D721Med (cell line): ENCODE measurements at regions not wholly inside any gene's neighbourhood (a gene's known extent, or its start where the extent isn't known, plus 50 kb on each side); places are given as distances from the start of the nearest gene placed in this dataset.
"Not testable (repeated sequence)": the region's sequence is repeated elsewhere in the genome, so short reads cannot be mapped to it uniquely, and the experiment has no call there.

Experiments used
- DNase-seq: peaks from one replicate; pipeline ENCODE4 v3.0.0; 2011; ENCODE audit warnings: low spot score; ENCODE audit not compliant: insufficient read length
- FAIRE-seq: peaks from 2 replicates; lab custom pipeline; 2011; peaks lifted over from hg19 to GRCh38; lab: Jason Lieb, UNC
- TF ChIP-seq, protein P1 (sequence below): IDR thresholded peaks from 2 replicates; pipeline ENCODE4 v1.5.1; 2012; ENCODE audit warnings: mild to moderate bottlenecking, control low read depth; ENCODE audit not compliant: insufficient read depth; ENCODE audit errors: missing control alignments

DNA sequence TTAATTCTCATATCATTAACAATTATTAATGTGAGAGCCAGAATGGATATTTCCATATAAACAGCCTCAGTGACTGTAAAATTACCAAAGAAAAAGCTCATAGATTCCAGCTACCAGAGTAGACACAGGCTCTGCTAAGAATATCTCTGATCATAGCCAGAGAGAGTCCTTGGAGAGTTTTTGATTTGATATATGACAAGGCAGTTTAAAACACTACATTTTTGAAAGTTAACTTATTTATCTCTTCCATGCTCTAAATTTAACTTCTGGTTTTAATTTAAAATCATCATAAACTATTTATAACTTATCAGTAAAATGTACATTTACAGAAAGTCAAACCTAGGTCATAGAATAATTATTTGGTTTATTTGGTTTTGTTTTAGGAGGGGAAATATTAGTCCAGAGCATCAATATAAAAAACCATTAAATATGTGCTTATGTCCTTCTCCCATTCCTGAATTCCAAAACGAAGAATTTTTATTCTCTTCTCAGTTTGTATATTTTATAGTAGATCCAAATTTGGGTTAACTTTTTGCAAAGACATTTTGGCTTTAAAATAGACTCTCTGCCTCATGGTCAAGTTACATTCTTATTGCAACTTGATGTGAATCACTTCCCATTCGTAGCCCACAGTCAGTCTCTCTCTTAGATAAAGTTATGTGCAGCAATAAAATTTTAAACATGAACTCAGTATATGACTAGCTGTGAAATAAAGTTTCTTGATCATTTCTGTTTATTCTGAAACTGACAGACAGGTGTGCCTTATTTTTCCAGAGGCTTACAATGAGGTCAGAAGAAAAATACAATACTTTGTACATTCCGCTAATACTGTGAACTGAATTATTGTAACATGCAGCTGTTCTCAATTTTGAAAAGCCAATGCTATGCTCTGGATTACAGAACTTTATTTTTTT is 267.1 kb downstream of the PAPSS1 start:
- DNase-seq (no peak), FAIRE-seq (no peak)
- TF ChIP-seq, protein P1, sequence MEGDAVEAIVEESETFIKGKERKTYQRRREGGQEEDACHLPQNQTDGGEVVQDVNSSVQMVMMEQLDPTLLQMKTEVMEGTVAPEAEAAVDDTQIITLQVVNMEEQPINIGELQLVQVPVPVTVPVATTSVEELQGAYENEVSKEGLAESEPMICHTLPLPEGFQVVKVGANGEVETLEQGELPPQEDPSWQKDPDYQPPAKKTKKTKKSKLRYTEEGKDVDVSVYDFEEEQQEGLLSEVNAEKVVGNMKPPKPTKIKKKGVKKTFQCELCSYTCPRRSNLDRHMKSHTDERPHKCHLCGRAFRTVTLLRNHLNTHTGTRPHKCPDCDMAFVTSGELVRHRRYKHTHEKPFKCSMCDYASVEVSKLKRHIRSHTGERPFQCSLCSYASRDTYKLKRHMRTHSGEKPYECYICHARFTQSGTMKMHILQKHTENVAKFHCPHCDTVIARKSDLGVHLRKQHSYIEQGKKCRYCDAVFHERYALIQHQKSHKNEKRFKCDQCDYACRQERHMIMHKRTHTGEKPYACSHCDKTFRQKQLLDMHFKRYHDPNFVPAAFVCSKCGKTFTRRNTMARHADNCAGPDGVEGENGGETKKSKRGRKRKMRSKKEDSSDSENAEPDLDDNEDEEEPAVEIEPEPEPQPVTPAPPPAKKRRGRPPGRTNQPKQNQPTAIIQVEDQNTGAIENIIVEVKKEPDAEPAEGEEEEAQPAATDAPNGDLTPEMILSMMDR = no peak

DNA sequence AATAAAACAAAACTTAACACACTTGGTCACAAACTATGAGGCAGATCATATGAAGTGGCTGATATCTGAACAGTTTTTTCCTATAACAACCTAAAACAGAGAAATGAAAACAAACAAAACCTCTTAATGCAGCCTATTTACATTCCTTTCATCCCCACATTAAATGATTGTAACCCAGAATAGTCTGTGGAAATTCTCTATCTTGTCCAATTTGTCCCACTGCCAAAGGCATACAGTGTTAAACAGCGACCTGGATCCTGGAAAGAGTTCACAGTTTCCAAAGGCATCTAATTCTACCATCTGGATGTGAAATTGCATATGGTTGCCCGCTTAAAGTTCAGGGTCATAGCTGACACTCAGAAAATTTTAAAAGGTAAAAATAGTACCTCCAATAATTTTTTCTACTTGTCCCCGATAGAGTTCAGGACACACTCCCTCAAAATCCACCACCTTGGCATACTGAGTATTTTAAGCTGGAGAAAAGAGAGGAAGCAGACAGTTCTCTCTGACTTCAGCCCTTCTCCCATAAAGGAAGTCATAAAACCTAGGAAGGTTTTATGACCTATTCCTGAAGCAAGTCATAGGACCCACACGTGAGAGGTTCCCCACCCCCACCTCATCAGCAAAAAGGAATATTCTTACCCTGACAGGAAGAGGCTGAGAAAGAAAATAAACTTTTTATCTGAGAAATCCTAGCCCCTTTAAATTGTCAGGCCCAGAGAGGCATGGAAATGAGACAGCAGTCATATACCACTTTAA is 270.2 kb downstream of the PAPSS1 start:
- FAIRE-seq = no peak
- DNase-seq = no peak

DNA sequence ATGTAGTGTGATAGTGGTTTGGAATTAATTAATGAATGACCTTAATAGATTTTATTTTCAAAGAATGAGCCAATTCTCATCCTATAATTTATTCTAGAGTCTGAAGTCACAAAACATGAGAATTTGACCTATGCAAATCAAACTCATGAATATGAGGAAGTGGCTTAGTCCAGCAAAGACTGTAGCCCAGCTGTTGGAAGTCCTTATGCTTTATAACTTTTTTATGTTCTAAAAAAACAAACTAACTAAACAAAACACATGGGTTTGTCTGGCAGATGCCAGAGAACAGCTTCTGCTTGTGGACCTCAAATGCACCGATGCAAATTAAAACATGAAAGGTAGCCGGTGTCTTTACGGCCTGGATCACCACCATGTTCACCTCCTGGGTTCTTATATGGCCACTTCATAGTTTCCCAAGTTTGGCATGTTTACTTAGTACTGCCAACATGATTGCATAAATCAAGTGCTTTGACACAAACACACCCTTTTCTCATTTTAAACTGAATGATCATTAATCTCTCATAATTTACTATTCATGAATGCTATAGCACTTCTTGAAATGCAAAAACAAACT is 277.4 kb downstream of the PAPSS1 start:
- no peak for FAIRE-seq
- TF ChIP-seq, protein P1 = no peak
- DNase-seq = no peak

More for the DNA sequence above, 270.2 kb downstream of the PAPSS1 start:
- TF ChIP-seq, protein P1 = no peak

DNA sequence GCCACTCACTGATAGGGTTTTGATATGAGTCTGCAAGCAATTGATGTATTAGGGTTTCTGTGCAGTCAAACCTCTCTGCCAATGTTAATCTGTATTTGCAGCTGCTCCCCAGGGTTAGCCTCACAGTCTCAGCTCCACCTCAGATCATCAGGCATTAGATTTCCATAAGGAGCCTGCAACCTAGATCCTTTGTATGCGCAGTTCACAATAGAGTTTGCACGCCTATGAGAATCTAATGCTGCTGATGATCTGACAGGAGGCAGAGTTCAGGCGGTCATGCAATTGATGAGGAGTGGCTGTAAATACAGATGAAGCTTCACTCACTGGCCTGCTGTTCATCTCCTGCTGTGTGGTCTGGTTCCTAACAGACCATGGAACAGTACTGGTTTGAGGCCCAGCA is 280.6 kb downstream of the PAPSS1 start:
- no peak for DNase-seq
- TF ChIP-seq, protein P1 = no peak
- FAIRE-seq = no peak

DNA sequence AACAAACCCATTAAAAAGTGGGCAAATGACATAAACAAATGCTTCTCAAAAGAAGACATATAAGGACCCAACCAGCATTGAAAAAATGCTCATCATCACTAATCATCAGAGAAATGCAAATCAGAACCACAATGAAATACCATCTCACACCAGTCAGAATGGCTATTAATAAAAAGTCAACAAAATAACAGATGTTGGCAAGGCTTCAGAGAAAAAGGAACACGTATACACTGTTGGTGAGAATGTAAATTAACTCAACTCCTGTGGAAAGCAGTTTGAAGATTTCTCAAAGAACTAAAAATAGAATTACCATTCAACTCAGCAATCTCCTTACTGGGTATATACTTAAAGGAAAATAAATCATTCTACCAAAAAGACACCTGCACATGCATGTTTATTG is 283.6 kb downstream of the PAPSS1 start:
- not testable (repeated sequence) for FAIRE-seq, DNase-seq

DNA sequence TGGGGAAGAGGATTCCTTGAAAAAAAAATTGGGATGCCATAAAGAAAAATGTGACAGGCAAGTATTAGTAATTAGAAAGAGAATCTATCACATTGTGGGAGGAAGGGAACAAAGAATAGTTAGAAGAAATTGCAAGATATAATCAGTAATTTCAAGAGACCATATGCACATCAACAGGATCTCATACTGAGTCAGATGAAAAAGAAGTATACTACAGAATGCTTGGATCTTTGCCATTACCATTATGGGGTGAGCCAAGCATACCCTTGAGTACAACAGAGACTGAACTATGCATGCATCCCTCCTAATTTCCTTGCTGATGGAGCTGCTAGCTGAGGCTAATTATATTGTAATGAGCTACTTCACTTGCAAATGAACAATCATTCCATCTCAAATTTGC is 287.6 kb downstream of the PAPSS1 start:
- TF ChIP-seq, protein P1 = no peak
- FAIRE-seq (no peak), DNase-seq (no peak)

DNA sequence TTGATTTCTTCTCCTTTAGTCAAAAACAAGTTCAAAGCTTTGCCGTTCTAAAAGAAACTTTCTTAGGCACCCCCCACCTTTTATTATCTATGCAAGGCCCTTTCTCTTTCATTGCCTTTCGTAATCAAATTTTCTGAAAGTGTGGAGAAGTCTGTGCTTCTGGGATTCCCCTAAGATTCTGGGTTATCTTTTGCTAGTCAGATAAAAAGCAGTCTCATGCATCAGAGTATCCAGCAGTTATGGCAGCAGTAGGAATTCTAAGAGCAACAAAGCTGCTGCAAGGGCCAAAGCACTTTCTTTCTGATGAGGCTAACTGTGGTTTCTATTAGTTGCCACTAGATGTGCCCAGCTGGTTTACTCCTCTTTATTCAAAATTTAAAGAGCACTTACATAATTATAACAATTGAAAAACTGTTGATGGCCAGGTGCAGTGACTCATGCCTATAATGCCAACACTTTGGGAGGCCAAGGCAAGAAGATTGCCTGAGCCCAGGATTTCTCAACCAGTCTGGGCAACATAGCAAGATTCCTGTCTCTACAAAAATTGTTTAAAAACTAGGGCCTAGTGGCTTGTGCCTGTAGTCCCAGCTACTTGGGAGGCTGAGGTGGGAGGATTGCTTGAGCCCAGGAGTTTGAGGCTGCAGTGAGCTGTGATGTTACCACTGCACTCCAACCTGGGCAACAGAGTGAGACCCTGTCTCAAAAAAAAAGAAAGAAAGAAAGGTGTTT is 296.2 kb downstream of the PAPSS1 start:
- DNase-seq (no peak), FAIRE-seq (no peak)
- TF ChIP-seq, protein P1 = no peak

DNA sequence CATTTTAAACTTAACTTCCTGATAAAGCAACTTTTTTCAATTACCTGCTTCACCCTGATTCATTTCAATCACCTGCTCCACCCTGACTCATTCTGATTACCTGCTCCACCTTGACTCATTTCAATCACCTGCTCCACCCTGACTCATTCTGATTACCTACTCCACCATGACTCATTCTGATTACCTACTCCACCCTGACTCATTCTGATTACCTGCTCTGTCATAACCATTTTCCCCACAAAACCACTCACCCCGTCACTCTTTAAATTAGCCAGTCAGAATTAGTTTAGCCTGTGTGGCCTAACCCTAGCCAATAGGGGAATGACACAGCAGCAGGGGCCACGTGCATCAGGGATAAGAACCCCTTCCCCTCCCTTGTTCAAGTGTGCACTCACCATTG is 300.5 kb downstream of the PAPSS1 start:
- DNase-seq, FAIRE-seq: not testable (repeated sequence)
